Stimulated activated CD8-positive, alpha-beta memory T cell treated with anti-CD3 and anti-CD28 coated beads, Interleukin-15, amount 100 ng/mL, for 4 hours (primary cell): ENCODE measurements at regions not wholly inside any gene's neighbourhood (a gene's known extent, or its start where the extent isn't known, plus 50 kb on each side); places are given as distances from the start of the nearest gene placed in this dataset.
"Not testable (repeated sequence)": the region's sequence is repeated elsewhere in the genome, so short reads cannot be mapped to it uniquely, and the experiment has no call there.

ENCODE experiments used
- DNase-seq, 2 donors: peaks; one replicate each; pipeline ENCODE4 v3.0.0-alpha.2; 2020; ENCODE audit warnings: low read depth in 2 of 2

- no peak for DNase-seq
Measured at GRCh38 chr14:37988472-37988871, 219.2 kb upstream of the SSTR1 start.

GRCh38 chr14:37991027-37991426 lies 216.7 kb upstream of the SSTR1 start:
- DNase-seq = no peak

GRCh38 chr14:37992499-37992898 lies 215.2 kb upstream of the SSTR1 start:
- DNase-seq = no peak

- DNase-seq = no peak
Measured at GRCh38 chr14:37994846-37995372, 212.8 kb upstream of the SSTR1 start.

GRCh38 chr14:37997017-37997416 lies 210.7 kb upstream of the SSTR1 start:
- no peak for DNase-seq

GRCh38 chr14:38000340-38000739 lies 207.4 kb upstream of the SSTR1 start:
- DNase-seq = no peak

- no peak for DNase-seq
Measured at GRCh38 chr14:38001501-38001900, 206.2 kb upstream of the SSTR1 start.

- DNase-seq = no peak
Measured at GRCh38 chr14:38003746-38004609, 203.7 kb upstream of the SSTR1 start.

GRCh38 chr14:38004610-38004879 lies 203.2 kb upstream of the SSTR1 start:
- DNase-seq = no peak

- DNase-seq = not testable (repeated sequence)
Measured at GRCh38 chr14:38011156-38011555, 196.5 kb upstream of the SSTR1 start.

- no peak for DNase-seq
Measured at GRCh38 chr14:38012056-38012455, 195.6 kb upstream of the SSTR1 start.

- DNase-seq = no peak
Measured at GRCh38 chr14:38016497-38016896, 191.2 kb upstream of the SSTR1 start.

GRCh38 chr14:38021861-38022260 lies 185.8 kb upstream of the SSTR1 start:
- no peak for DNase-seq

- no peak for DNase-seq
Measured at GRCh38 chr14:38022775-38023174, 184.9 kb upstream of the SSTR1 start.

- DNase-seq = no peak
Measured at GRCh38 chr14:38038171-38038570, 169.5 kb upstream of the SSTR1 start.

- DNase-seq = no peak
Measured at GRCh38 chr14:38038986-38039385, 168.7 kb upstream of the SSTR1 start.

GRCh38 chr14:38039496-38039895 lies 168.2 kb upstream of the SSTR1 start:
- no peak for DNase-seq

- no peak for DNase-seq
Measured at GRCh38 chr14:38040411-38040810, 167.3 kb upstream of the SSTR1 start.

GRCh38 chr14:38042322-38042721 lies 165.4 kb upstream of the SSTR1 start:
- no peak for DNase-seq

- no peak for DNase-seq
Measured at GRCh38 chr14:38044710-38045109, 163.0 kb upstream of the SSTR1 start.

GRCh38 chr14:38045461-38045860 lies 162.2 kb upstream of the SSTR1 start:
- no peak for DNase-seq

GRCh38 chr14:38046160-38046559 lies 161.5 kb upstream of the SSTR1 start:
- DNase-seq = no peak

GRCh38 chr14:38047195-38047902 lies 160.4 kb upstream of the SSTR1 start:
- no peak for DNase-seq
